Activated naive CD4-positive, alpha-beta T cell treated with Interleukin-2 at 50 U/mL for 16 hours (primary cell): ENCODE measurements at regions not wholly inside any gene's neighbourhood (a gene's known extent, or its start where the extent isn't known, plus 50 kb on each side); places are given as distances from the start of the nearest gene placed in this dataset.

Experiments
- DNase-seq: peaks from one replicate; pipeline ENCODE4 v3.0.0-alpha.2; 2020

DNA sequence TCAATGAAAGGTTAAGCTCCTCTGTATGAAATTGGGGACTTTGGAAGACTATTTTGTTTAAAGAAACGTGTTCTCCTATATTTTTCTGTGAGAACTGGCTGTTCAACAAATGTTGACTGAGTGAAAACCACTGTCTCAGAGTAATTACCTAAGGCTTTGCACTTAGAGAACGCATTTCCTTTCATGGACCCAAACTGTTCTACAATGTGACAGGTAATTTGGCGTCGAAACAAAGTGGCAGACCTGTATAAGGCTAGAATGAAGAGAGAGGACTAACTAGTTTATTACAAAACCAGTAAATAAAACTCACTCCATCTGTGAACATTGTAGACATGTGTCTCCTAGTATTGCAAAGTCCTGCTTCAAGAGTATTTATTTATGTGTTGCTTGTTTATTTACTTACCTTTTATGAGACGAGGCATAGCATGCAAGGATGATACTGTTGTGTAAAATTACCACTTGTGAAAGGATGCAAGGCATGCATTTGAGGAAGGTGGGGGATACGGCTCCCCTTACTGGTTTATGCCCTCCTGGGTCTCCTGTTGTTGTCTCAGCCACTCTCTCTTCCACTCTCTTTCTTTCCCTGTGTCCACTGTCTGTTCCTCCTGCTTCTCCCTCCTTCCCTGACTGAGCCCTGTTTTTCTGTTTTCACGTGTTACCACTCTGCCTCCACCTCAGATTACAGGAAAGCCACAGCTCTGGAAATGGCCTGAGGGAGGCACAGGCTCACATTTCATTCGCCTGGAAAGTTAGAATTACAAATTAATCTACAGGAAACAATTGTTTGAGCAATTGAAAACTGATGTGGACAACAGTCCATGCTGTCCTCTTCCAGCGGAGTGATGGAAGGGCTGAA is 444.0 kb upstream of the ZNF608 start:
- no peak for DNase-seq

DNA sequence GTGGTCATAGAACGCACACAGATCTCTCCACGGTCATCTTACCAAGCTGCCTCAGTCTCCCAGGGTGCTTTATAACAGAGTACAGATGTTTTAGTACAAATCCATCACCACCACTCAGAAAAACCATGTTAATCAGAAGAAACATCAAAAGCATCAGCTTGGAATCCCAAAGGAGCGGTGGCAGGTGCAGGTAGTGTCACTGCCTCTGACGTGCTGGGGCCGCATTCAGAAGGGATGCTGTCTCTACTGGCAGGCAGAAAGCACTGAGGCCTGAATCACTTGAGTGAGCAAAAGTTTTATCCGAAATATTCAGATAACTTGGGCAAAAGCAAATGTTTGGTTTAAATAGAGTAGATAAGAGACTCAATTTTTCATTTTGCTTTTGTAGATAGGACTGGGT is 448.4 kb upstream of the ZNF608 start:
- no peak for DNase-seq

- no peak for DNase-seq
Observed at GRCh38 chr5:125196481-125197111, 450.2 kb upstream of the ZNF608 start.

DNA sequence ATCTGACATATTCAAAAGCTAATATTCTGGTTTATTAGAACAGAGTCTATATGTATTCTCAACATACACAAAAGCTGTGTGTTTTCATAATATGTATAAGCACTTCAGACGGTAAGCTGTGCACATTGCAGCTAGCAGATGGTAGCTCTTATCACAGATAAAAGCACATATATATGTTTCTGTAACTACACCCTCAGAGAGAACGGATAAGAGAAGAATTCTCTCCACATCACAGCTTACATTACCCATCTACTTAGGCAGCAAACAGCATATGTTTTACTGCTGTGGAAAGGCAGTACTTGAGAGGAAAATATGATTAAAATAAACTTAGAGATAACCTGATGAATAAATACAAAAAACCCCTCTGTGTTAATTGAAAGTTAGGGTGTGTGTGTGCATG is 450.9 kb upstream of the ZNF608 start:
- no peak for DNase-seq

DNA sequence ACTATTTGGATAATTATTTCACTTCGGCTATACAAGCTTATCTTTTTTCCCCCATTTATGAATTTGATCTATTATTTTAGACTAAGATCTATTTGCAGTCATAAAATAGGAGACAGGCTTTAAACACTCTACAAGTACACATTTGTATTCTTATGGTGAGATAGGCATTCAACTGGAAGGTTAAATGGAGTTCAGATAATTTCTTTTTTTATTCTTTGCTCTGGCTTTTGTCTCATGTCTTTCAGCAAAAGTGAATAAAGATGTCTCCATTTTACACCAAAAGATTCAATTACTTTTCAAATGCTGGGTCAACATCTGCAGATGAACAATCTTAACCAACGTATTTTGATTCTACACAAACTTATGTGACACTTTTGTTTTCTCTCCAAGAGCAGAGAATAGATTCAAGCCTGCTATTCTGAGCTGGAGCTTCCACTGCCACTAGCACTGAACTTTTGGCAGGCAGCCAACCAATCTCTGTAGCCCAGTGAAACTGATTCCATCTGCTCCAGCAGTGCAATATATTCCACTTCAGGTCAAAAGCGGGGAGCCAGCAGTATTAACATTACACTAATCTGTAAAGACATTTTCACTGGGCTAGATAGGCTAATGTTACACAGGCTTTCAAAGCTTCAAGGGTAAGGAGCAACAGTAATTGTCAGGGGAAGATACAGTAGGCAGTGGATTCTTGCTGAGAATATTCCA is 452.0 kb upstream of the ZNF608 start:
- DNase-seq: no peak

- no peak for DNase-seq
Observed at GRCh38 chr5:125199373-125199772, 452.9 kb upstream of the ZNF608 start.

DNA sequence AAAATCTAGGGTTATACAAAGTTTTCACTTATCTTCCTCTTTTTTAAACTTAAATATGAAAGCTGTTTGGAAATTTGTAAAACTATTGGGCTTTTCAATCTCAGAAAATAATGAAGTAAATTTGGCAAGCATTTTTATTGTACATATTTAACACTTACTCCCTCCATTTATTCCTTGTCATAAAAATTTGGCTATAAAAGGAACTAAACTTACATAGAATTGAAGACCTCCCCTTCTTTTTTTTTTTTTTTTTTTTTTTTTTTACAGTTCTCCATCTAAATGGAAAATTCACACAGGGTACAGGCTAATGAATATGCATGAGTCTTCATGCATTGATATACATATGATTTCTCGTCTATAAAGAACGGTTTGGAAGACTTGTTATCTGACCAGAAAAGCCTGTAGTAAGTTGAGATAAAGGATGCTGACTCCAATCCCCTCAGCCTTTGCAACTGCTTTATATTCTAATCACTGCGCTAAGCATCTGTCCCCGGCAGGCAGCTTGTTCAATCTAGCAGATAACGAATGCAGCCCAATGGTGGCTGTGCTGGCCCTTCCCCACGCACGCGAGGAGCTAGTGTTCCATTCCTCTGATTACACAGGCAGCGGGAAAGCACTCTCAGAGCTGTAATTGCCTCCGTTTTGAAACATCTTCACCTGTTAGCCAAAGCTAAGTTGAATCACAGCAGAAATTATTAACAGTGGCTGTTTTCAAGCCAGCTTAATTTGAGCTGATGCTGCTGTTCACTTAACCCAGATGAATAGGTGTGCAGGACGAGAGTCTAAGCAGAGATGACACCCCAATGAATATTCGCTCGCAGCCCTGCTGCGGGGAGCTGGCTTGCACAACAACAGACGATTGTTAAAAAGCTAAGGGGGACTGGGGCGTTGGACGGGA is 453.8 kb upstream of the ZNF608 start:
- DNase-seq: no peak

DNA sequence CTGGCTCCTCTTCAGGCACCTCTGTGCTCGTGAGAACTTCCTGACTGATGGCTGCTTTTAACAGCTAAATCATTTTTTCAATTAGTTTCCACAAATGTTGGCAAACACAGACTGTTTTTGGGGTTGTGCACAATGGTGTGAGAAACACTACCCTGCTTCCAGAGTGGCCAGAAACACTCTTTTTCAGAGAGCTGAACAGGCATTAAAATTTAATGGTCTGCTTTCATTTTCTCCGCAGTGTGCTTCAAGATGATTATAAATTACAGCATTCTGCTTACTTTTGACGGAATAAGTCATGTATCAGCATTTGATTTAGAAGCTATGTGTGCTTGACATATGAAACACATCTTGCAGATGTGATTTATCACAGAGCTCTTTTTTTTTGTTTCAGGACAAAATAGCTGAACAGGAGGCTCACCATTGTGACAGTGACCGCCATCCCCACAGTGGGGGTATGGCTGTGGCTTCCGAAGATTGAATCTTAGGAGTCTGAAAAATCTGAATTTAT is 454.5 kb upstream of the ZNF608 start:
- DNase-seq: no peak

GRCh38 chr5:125201446-125202052 is 455.1 kb upstream of the ZNF608 start:
- DNase-seq: no peak

GRCh38 chr5:125202353-125202752 is 455.9 kb upstream of the ZNF608 start:
- DNase-seq: no peak

DNA sequence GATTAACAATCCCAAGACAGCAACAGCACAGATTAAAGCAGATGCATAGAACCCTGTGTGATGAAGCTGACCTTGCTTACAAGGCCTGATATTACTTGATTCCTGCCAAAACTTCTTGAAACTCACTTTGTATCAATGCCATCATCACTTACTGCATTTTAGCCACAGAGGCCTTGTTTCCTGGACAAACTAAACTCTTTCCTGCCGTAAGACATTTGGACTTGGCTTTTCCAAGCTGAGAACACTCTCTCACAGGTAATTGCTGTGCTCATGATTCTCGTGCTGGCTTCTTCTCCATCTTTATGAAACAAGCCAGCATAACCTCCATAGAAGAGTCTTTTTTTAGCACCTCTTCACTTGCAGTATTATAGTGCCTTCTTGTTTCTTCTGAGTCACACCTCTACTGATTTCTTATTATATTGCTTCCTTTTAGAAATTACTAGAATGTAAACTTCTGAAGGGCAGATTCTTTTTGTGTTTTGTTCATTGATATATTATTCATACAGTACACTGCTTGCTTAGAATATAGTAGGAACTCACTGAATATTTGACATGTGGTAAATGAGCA is 456.5 kb upstream of the ZNF608 start:
- no peak for DNase-seq

DNA sequence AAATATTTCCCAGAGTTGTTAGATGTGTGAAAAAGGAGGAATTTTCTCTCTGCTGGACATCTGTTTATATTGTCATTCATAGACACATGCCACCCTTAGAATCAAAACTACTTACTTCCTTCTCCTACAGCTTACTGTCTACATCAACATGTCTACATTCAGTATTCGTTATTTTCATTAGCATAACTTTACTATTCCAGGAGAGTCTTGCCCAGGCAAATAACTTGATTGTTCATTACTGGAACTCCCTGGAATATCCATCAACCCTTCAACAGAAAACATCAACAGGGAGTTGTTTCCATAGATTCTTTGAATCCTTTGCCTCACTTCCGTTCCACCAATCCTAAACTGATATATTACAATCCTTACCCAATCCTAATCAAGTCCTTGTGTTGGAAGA is 457.5 kb upstream of the ZNF608 start:
- DNase-seq: no peak

GRCh38 chr5:125205601-125206225 is 459.3 kb upstream of the ZNF608 start:
- no peak for DNase-seq

DNA sequence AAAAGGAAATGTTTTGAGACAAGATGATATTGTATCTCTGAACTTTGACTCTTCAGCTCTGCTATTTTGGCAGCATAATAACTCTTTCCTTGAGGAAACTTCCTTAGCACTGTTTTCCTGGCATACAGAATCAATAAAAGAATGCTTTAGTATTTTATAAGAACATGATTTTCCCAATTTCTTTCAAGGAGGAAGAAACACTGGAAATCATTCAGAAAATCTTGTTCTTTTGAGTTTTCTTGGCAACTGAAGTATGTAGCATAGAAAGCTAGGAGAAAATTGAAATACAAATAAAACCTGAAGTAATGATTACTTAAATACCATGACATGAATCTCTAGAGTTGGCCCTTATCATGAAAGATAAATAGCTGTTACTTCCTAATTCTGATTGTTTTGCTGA is 461.4 kb upstream of the ZNF608 start:
- DNase-seq: no peak

GRCh38 chr5:125209650-125210049 is 463.2 kb upstream of the ZNF608 start:
- DNase-seq: no peak

- DNase-seq: no peak
Observed at GRCh38 chr5:125210242-125210947, 464.0 kb upstream of the ZNF608 start.

- no peak for DNase-seq
Observed at GRCh38 chr5:125214080-125214479, 467.6 kb upstream of the ZNF608 start.

- DNase-seq: no peak
Observed at GRCh38 chr5:125215593-125215992, 469.2 kb upstream of the ZNF608 start.

GRCh38 chr5:125219710-125220109 is 473.3 kb upstream of the ZNF608 start:
- no peak for DNase-seq

GRCh38 chr5:125220284-125220683 is 473.8 kb upstream of the ZNF608 start:
- no peak for DNase-seq
